ENCODE measurements at regions not wholly inside any gene's neighbourhood (a gene's known extent, or its start where the extent isn't known, plus 50 kb on each side); places are given as distances from the start of the nearest gene placed in this dataset.

- Histone ChIP-seq H2AFZ (ENCODE audit: low read length, unreplicated experiment) (no peak overlapping the region), H3K4me3 (ENCODE audit: low read depth, low read length) (no peak overlapping the region), H3K27ac (ENCODE audit: low read depth, low read length) (no peak overlapping the region), H3K36me3 (ENCODE audit: insufficient read depth, low read length) (0 out of 2 replicates have a peak, but pooled peaks cover 6% of the 10 kb centered on the region), H3K4me1 (ENCODE audit: control insufficient read depth, insufficient read depth, low read length, unreplicated experiment) (peaks cover 5% of the 10 kb centered on the region), H3K27me3 (ENCODE audit: insufficient read depth, low read length) (no peaks in the 10 kb centered on the region), H3K79me2 (ENCODE audit: control insufficient read depth, insufficient read depth, low read length, unreplicated experiment) (no peaks in the 10 kb centered on the region)
Measured at GRCh38 chr5:107088907-107089306, 581.8 kb downstream of the EFNA5 start.

DNA sequence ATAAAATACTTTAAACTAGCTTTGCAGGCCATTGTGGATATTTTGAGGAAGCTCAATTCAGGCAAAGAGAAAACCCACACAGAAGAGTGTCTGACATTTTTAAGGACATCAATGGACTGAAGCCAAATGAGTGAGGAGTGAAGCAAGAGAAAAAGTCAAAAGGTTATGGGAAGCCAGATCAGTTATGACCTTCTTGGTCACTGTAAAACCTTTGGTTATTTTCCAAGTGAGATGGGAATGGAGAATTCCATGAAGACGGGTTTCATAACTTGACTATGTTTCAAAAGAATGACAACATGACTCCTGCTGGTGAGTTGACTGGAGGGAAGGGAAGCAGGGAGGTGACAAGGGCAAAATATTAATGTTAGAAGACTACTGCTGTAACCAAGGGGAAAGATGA, 585.2 kb downstream of the EFNA5 start:
- Histone ChIP-seq H3K27me3 (ENCODE audit: insufficient read depth, low read length) (no peaks in the 10 kb centered on the region), H3K36me3 (ENCODE audit: insufficient read depth, low read length) (no peaks in the 10 kb centered on the region), H3K27ac (ENCODE audit: low read depth, low read length) (no peak overlapping the region), H3K4me1 (ENCODE audit: control insufficient read depth, insufficient read depth, low read length, unreplicated experiment) (peaks cover 5% of the 10 kb centered on the region), H3K4me3 (ENCODE audit: low read depth, low read length) (no peak overlapping the region), H2AFZ (ENCODE audit: low read length, unreplicated experiment) (no peak overlapping the region), H3K79me2 (ENCODE audit: control insufficient read depth, insufficient read depth, low read length, unreplicated experiment) (no peaks in the 10 kb centered on the region)

GRCh38 chr5:107074996-107075395, 595.7 kb downstream of the EFNA5 start:
- Histone ChIP-seq H3K36me3 (ENCODE audit: insufficient read depth, low read length) (no peaks in the 10 kb centered on the region), H3K27ac (ENCODE audit: low read depth, low read length) (no peak overlapping the region), H3K4me1 (ENCODE audit: control insufficient read depth, insufficient read depth, low read length, unreplicated experiment) (no peaks in the 10 kb centered on the region), H3K27me3 (ENCODE audit: insufficient read depth, low read length) (no peaks in the 10 kb centered on the region), H3K79me2 (ENCODE audit: control insufficient read depth, insufficient read depth, low read length, unreplicated experiment) (no peaks in the 10 kb centered on the region), H3K4me3 (ENCODE audit: low read depth, low read length) (no peak overlapping the region), H2AFZ (ENCODE audit: low read length, unreplicated experiment) (no peak overlapping the region)

DNA sequence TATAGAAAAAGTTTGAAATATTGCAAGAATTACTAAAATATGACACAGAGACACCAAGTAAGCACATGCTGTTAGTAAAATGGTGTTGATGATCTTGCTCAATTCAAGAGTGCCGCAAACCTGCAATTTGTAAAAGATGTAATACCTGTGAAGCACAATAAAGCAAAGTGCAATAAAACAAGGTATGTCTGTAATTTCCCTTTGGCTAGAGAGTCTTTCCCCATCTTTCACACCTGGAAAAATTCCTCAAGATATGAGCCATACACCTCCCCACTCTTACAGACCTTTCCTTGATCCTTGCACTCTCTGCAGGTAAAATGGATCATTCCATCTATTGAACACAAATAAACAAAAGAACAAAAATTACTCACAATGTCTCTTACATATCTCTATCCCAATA, 597.8 kb downstream of the EFNA5 start:
- Histone ChIP-seq H3K27ac (ENCODE audit: low read depth, low read length) (no peak overlapping the region), H3K27me3 (ENCODE audit: insufficient read depth, low read length) (no peaks in the 10 kb centered on the region), H3K79me2 (ENCODE audit: control insufficient read depth, insufficient read depth, low read length, unreplicated experiment) (no peaks in the 10 kb centered on the region), H3K4me3 (ENCODE audit: low read depth, low read length) (no peak overlapping the region), H3K4me1 (ENCODE audit: control insufficient read depth, insufficient read depth, low read length, unreplicated experiment) (no peaks in the 10 kb centered on the region), H2AFZ (ENCODE audit: low read length, unreplicated experiment) (no peak overlapping the region), H3K36me3 (ENCODE audit: insufficient read depth, low read length) (no peaks in the 10 kb centered on the region)

DNA sequence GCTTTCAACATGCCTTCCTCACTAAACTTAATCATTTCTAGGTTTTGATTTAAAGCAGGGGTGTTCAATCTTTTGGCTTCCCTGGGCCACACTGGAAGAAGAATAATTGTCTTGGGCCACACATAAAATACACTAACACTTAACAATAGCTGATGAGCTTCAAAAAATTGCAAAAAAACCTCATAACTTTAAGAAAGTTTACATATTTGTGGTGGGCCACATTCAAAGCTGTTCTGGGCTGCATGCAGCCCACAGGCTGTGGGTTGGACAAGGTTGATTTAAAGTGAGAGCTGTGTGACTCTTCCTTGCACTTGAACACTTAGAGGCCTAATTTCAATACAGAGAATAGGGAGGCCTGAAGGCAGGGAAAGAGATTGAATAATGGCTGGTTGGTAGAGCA, 598.3 kb downstream of the EFNA5 start:
- Histone ChIP-seq H3K27ac (ENCODE audit: low read depth, low read length) (no peak overlapping the region), H3K36me3 (ENCODE audit: insufficient read depth, low read length) (no peaks in the 10 kb centered on the region), H2AFZ (ENCODE audit: low read length, unreplicated experiment) (no peak overlapping the region), H3K4me1 (ENCODE audit: control insufficient read depth, insufficient read depth, low read length, unreplicated experiment) (no peaks in the 10 kb centered on the region), H3K27me3 (ENCODE audit: insufficient read depth, low read length) (no peaks in the 10 kb centered on the region), H3K79me2 (ENCODE audit: control insufficient read depth, insufficient read depth, low read length, unreplicated experiment) (no peaks in the 10 kb centered on the region), H3K4me3 (ENCODE audit: low read depth, low read length) (no peak overlapping the region)

- no peak overlapping the region for H3K27ac ChIP-seq (ENCODE audit: low read depth, low read length)
- H3K36me3 ChIP-seq (ENCODE audit: insufficient read depth, low read length) = no peaks in the 10 kb centered on the region
- peak overlapping the region; percentile 52 for H2AFZ ChIP-seq (ENCODE audit: low read length, unreplicated experiment)
- no peaks in the 10 kb centered on the region for H3K4me1 ChIP-seq (ENCODE audit: control insufficient read depth, insufficient read depth, low read length, unreplicated experiment)
- H3K79me2 ChIP-seq (ENCODE audit: control insufficient read depth, insufficient read depth, low read length, unreplicated experiment) = no peaks in the 10 kb centered on the region
- H3K27me3 ChIP-seq (ENCODE audit: insufficient read depth, low read length) = no peaks in the 10 kb centered on the region
- H3K4me3 ChIP-seq (ENCODE audit: low read depth, low read length) = no peak overlapping the region
Measured at GRCh38 chr5:107068782-107069181, 602.0 kb downstream of the EFNA5 start.

- Histone ChIP-seq H3K4me1 (ENCODE audit: control insufficient read depth, insufficient read depth, low read length, unreplicated experiment) (no peaks in the 10 kb centered on the region), H3K79me2 (ENCODE audit: control insufficient read depth, insufficient read depth, low read length, unreplicated experiment) (no peaks in the 10 kb centered on the region), H2AFZ (ENCODE audit: low read length, unreplicated experiment) (no peak overlapping the region), H3K27me3 (ENCODE audit: insufficient read depth, low read length) (no peaks in the 10 kb centered on the region), H3K27ac (ENCODE audit: low read depth, low read length) (no peak overlapping the region), H3K4me3 (ENCODE audit: low read depth, low read length) (no peak overlapping the region), H3K36me3 (ENCODE audit: insufficient read depth, low read length) (no peaks in the 10 kb centered on the region)
Measured at GRCh38 chr5:107067395-107067794, 603.3 kb downstream of the EFNA5 start.

DNA sequence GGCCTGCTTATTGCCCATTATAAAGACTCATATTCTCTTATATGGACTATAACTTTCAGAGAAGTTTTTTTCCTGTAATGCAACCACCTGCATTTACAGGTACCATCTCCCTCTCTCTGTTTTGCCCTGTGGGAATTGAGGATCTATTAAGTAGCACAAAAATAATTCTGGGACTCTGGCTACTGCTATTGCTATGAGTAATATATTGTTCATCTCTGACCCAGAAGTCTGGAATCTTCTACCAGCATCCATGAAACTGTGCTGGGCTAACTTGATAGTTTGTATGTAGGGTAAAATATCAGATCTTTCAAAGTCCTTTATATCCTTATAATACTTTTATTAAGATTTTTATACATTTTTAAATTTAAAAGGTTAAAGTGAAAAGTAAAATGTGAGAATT, 607.2 kb downstream of the EFNA5 start:
- no peaks in the 10 kb centered on the region for H3K79me2 ChIP-seq (ENCODE audit: control insufficient read depth, insufficient read depth, low read length, unreplicated experiment)
- H3K4me3 ChIP-seq (ENCODE audit: low read depth, low read length) = no peak overlapping the region
- no peaks in the 10 kb centered on the region for H3K36me3 ChIP-seq (ENCODE audit: insufficient read depth, low read length)
- H3K27ac ChIP-seq (ENCODE audit: low read depth, low read length) = no peak overlapping the region
- H3K4me1 ChIP-seq (ENCODE audit: control insufficient read depth, insufficient read depth, low read length, unreplicated experiment) = no peaks in the 10 kb centered on the region
- no peaks in the 10 kb centered on the region for H3K27me3 ChIP-seq (ENCODE audit: insufficient read depth, low read length)
- H2AFZ ChIP-seq (ENCODE audit: low read length, unreplicated experiment) = no peak overlapping the region

DNA sequence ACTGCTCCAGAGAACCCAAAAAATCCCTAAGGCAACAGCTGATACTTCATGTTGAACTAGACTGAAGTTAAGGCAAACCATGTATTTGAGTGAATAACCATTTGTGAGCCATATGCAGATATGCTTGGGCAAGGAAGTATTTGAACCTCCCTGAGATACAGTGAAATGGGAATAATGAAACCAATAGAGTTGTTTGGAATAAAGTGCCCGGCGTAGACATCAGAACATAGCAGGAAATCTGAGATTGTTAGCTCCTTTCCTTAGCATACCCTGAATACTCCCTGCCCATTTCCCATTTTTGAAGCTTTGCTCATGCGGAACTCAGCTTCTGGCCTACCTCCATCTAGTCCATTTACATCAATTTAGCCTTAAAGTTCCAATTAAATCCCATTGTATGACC, 611.9 kb downstream of the EFNA5 start:
- Histone ChIP-seq H3K4me3 (ENCODE audit: low read depth, low read length) (no peak overlapping the region), H2AFZ (ENCODE audit: low read length, unreplicated experiment) (no peak overlapping the region), H3K27ac (ENCODE audit: low read depth, low read length) (no peak overlapping the region), H3K4me1 (ENCODE audit: control insufficient read depth, insufficient read depth, low read length, unreplicated experiment) (no peaks in the 10 kb centered on the region), H3K36me3 (ENCODE audit: insufficient read depth, low read length) (no peaks in the 10 kb centered on the region), H3K79me2 (ENCODE audit: control insufficient read depth, insufficient read depth, low read length, unreplicated experiment) (no peaks in the 10 kb centered on the region), H3K27me3 (ENCODE audit: insufficient read depth, low read length) (no peaks in the 10 kb centered on the region)

DNA sequence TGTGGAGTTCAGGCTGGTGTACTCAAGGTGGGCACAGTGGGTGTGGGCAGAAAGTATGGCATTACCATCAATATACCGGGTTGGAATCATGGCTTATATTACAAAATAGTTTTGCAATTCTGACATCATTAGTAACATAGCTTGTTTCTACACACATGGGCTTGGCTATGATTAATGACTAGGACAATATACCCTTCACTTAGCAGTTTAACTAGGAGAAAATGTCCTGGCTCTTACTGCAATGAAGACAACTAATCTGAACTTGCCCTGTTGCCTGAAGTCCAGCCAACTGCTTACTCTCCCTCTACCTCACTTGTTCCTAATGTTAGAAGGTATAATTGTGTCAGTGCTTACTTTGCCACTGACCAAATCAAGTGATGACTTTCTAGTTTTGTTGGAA, 612.5 kb downstream of the EFNA5 start:
- Histone ChIP-seq H3K27me3 (ENCODE audit: insufficient read depth, low read length) (no peaks in the 10 kb centered on the region), H3K36me3 (ENCODE audit: insufficient read depth, low read length) (no peaks in the 10 kb centered on the region)

DNA sequence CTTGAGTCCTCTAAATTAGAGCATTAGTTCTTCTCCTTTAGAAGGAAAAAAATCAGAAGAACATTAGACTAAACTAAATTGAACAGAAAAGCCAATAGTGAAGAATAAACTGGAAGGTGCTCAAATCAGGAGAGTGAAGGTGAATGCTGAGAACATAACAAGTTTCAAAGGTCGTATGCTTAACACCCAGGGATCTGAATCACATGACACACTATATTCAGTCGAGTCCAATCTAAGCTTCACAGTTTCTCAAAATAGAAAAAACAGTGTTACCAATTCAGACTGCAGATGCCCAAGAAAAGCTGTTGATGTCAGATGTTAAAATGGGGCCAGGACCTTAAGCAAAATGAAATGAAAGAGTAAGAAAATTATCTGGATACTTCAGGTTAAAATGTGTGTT, 614.5 kb downstream of the EFNA5 start:
- Histone ChIP-seq H3K27ac (ENCODE audit: low read depth, low read length) (no peak overlapping the region), H3K79me2 (ENCODE audit: control insufficient read depth, insufficient read depth, low read length, unreplicated experiment) (no peaks in the 10 kb centered on the region), H3K36me3 (ENCODE audit: insufficient read depth, low read length) (no peaks in the 10 kb centered on the region), H3K27me3 (ENCODE audit: insufficient read depth, low read length) (no peaks in the 10 kb centered on the region), H2AFZ (ENCODE audit: low read length, unreplicated experiment) (no peak overlapping the region), H3K4me3 (ENCODE audit: low read depth, low read length) (no peak overlapping the region), H3K4me1 (ENCODE audit: control insufficient read depth, insufficient read depth, low read length, unreplicated experiment) (no peaks in the 10 kb centered on the region)

More for the DNA sequence above, 612.5 kb downstream of the EFNA5 start:
- no peaks in the 10 kb centered on the region for H3K4me1 ChIP-seq (ENCODE audit: control insufficient read depth, insufficient read depth, low read length, unreplicated experiment)
- no peaks in the 10 kb centered on the region for H3K79me2 ChIP-seq (ENCODE audit: control insufficient read depth, insufficient read depth, low read length, unreplicated experiment)
- no peak overlapping the region for H3K27ac ChIP-seq (ENCODE audit: low read depth, low read length)
- no peak overlapping the region for H3K4me3 ChIP-seq (ENCODE audit: low read depth, low read length)
- no peak overlapping the region for H2AFZ ChIP-seq (ENCODE audit: low read length, unreplicated experiment)

Data from ACC112 (cell line).